Ishikawa (cell line): ENCODE measurements at regions not wholly inside any gene's neighbourhood (a gene's known extent, or its start where the extent isn't known, plus 50 kb on each side); places are given as distances from the start of the nearest gene placed in this dataset.

Experiments
- CEBPB ChIP-seq: IDR thresholded peaks from 2 replicates; pipeline ENCODE4 v1.6.1; 2012
- CREB1 ChIP-seq: IDR thresholded peaks from 2 replicates; pipeline ENCODE4 v1.6.1; 2012; ENCODE audit warnings: low read depth
- EGR1 ChIP-seq: IDR thresholded peaks from 2 replicates; pipeline ENCODE4 v1.6.1; 2012
- EP300 ChIP-seq: IDR thresholded peaks from 2 replicates; pipeline ENCODE4 v1.6.1; 2012; ENCODE audit warnings: borderline replicate concordance
- FOXM1 ChIP-seq: IDR thresholded peaks from 2 replicates; pipeline ENCODE4 v1.6.1; 2012; ENCODE audit warnings: low read depth, borderline replicate concordance
- MAX ChIP-seq: IDR thresholded peaks from 2 replicates; pipeline ENCODE4 v1.6.1; 2012
- NFIC ChIP-seq: IDR thresholded peaks from 2 replicates; pipeline ENCODE4 v1.6.1; 2012
- RAD21 ChIP-seq: IDR thresholded peaks from 2 replicates; pipeline ENCODE4 v1.6.1; 2012; ENCODE audit warnings: low read depth
- TAF1 ChIP-seq: IDR thresholded peaks from 2 replicates; pipeline ENCODE4 v1.6.1; 2012; ENCODE audit warnings: low read depth, mild to moderate bottlenecking
- TCF12 ChIP-seq: IDR thresholded peaks from 2 replicates; pipeline ENCODE4 v1.6.1; 2012; ENCODE audit warnings: low read depth
- TEAD4 ChIP-seq: IDR thresholded peaks from 2 replicates; pipeline ENCODE4 v1.6.1; 2012
- YY1 ChIP-seq: IDR thresholded peaks from 2 replicates; pipeline ENCODE4 v1.6.1; 2012; ENCODE audit warnings: low read depth
- ZBTB7A ChIP-seq: IDR thresholded peaks from 2 replicates; pipeline ENCODE4 v1.6.1; 2012; ENCODE audit warnings: low read depth
- TF ChIP-seq, protein P1 (sequence below): IDR thresholded peaks from 2 replicates; pipeline ENCODE4 v1.6.1; 2012
- TF ChIP-seq, protein P2 (sequence below): IDR thresholded peaks from 2 replicates; pipeline ENCODE4 v1.6.1; 2012; ENCODE audit warnings: low read depth, mild to moderate bottlenecking

GRCh38 chrX:118218940-118219339 lies 102.3 kb upstream of the KLHL13 start:
- no peak for TF ChIP-seq TCF12
- TF ChIP-seq, protein P1, sequence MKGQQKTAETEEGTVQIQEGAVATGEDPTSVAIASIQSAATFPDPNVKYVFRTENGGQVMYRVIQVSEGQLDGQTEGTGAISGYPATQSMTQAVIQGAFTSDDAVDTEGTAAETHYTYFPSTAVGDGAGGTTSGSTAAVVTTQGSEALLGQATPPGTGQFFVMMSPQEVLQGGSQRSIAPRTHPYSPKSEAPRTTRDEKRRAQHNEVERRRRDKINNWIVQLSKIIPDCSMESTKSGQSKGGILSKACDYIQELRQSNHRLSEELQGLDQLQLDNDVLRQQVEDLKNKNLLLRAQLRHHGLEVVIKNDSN, result no peak
- TF ChIP-seq RAD21, result no peak
- no peak for TF ChIP-seq MAX
- no peak for TF ChIP-seq FOXM1
- TF ChIP-seq, protein P2, sequence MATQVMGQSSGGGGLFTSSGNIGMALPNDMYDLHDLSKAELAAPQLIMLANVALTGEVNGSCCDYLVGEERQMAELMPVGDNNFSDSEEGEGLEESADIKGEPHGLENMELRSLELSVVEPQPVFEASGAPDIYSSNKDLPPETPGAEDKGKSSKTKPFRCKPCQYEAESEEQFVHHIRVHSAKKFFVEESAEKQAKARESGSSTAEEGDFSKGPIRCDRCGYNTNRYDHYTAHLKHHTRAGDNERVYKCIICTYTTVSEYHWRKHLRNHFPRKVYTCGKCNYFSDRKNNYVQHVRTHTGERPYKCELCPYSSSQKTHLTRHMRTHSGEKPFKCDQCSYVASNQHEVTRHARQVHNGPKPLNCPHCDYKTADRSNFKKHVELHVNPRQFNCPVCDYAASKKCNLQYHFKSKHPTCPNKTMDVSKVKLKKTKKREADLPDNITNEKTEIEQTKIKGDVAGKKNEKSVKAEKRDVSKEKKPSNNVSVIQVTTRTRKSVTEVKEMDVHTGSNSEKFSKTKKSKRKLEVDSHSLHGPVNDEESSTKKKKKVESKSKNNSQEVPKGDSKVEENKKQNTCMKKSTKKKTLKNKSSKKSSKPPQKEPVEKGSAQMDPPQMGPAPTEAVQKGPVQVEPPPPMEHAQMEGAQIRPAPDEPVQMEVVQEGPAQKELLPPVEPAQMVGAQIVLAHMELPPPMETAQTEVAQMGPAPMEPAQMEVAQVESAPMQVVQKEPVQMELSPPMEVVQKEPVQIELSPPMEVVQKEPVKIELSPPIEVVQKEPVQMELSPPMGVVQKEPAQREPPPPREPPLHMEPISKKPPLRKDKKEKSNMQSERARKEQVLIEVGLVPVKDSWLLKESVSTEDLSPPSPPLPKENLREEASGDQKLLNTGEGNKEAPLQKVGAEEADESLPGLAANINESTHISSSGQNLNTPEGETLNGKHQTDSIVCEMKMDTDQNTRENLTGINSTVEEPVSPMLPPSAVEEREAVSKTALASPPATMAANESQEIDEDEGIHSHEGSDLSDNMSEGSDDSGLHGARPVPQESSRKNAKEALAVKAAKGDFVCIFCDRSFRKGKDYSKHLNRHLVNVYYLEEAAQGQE, result no peak
- TF ChIP-seq YY1, result no peak
- no peak for TF ChIP-seq ZBTB7A

DNA sequence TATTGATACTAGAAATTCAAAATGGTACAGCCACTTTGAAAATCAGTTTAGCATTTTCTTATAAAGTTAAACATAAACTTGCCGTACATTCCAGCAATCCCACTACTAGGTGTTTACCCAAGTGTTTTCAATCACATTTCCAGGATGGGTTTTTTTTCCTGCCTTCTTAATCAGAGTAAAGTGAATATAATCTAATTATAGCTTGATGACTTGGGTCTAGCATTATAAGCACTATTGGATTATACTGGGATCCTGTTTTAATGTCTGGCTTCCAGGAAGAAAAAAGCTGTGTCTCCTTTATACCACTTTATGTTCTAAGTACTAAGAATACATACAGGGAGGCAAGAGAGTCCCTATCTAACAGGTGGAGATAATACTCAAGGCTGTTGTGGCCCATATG lies 103.3 kb upstream of the KLHL13 start:
- TF ChIP-seq YY1, result no peak
- TF ChIP-seq, protein P2, result no peak

- TF ChIP-seq, protein P1, result no peak
- TF ChIP-seq CEBPB (no peak), FOXM1 (no peak), ZBTB7A (no peak)
Measured at GRCh38 chrX:118220509-118220908, 103.9 kb upstream of the KLHL13 start.

- TF ChIP-seq EP300 (no peak), CREB1 (no peak), EGR1 (no peak), TEAD4 (no peak), YY1 (no peak), FOXM1 (no peak), TAF1 (no peak), CEBPB (no peak), NFIC (no peak), RAD21 (no peak)
- TF ChIP-seq, protein P1, result no peak
Measured at GRCh38 chrX:118221270-118221669, 104.7 kb upstream of the KLHL13 start.

GRCh38 chrX:118221733-118222132 lies 105.1 kb upstream of the KLHL13 start:
- TF ChIP-seq, protein P1, result no peak
- TF ChIP-seq YY1 (no peak), TAF1 (no peak), EP300 (no peak), RAD21 (no peak), MAX (no peak), TCF12 (no peak), ZBTB7A (no peak), NFIC (no peak), TEAD4 (no peak), CREB1 (no peak), EGR1 (no peak), CEBPB (no peak), FOXM1 (no peak)
- TF ChIP-seq, protein P2, result no peak
